K562 (cell line): ENCODE measurements at regions not wholly inside any gene's neighbourhood (a gene's known extent, or its start where the extent isn't known, plus 50 kb on each side); places are given as distances from the start of the nearest gene placed in this dataset.

Experiments
- RBM39 ChIP-seq: fragments of 200-400 bp; formaldehyde crosslinking; optimal IDR thresholded peaks from 2 replicates; pipeline ENCODE3; 2018; ENCODE audit warnings: low read depth, low read length
- THAP7 ChIP-seq: fragments of 250-450 bp; sonication (Bioruptor Pico); IDR thresholded peaks from 2 replicates; pipeline ENCODE4 v1.5.0; 2021

- no peak for TF ChIP-seq RBM39
- TF ChIP-seq THAP7 (CRISPR knock-in tag) = no peak
These were observed 132.0 kb upstream of the SYNPR start for GRCh38 chr3:63146154-63146553.
